A673 (cell line): ENCODE measurements at regions not wholly inside any gene's neighbourhood (a gene's known extent, or its start where the extent isn't known, plus 50 kb on each side); places are given as distances from the start of the nearest gene placed in this dataset.

Experiments used
- BruUV-seq: library from RNA; stranded (reverse); fragments of 400-500 nt; replicated peaks from 2 replicates; lab custom pipeline; 2021; lab: Mats Ljungman, UMichigan
- CTCF ChIA-PET: fragments of 300-600 bp; sonication (Branson Sonifier 250); formaldehyde crosslinking; loops from one replicate; lab custom pipeline; 2022; ENCODE audit warnings: antibody characterized with exemption; lab: Charles Lee
- POLR2A ChIA-PET: fragments of 300-600 bp; sonication (Branson Sonifier 250); formaldehyde crosslinking; loops from one replicate; lab custom pipeline; 2022; ENCODE audit warnings: antibody characterized with exemption; ENCODE audit not compliant: low non-redundant PET; lab: Charles Lee
- DNase-seq: peaks from one replicate; pipeline ENCODE4 v3.0.0-alpha.2; 2015; ENCODE audit warnings: low spot score
- H3K27ac ChIP-seq: fragments of 200-600 bp; sonication (generic); 2 replicates; pipeline ENCODE4 v1.5.1; 2016; ENCODE audit warnings: mixed run types, low read depth, mild to moderate bottlenecking, mixed read lengths, antibody characterized with exemption, low read length; ENCODE audit not compliant: poor library complexity, severe bottlenecking
- H3K27me3 ChIP-seq: fragments of 200-600 bp; sonication (generic); replicated peaks from 2 replicates; pipeline ENCODE4 v1.6.1; 2017; ENCODE audit warnings: mixed run types, low read depth, mild to moderate bottlenecking, mixed read lengths, antibody characterized with exemption, low read length; ENCODE audit not compliant: insufficient read depth, poor library complexity
- H3K36me3 ChIP-seq: fragments of 200-600 bp; sonication (generic); 2 replicates; pipeline ENCODE4 v1.6.1; 2016; ENCODE audit warnings: mixed run types, mild to moderate bottlenecking, mixed read lengths, antibody characterized with exemption, low read length; ENCODE audit not compliant: insufficient read depth, poor library complexity, severe bottlenecking
- H3K4me1 ChIP-seq: fragments of 200-600 bp; sonication (generic); 2 replicates; pipeline ENCODE4 v1.6.1; 2017; ENCODE audit warnings: mixed run types, mild to moderate bottlenecking, mixed read lengths, antibody characterized with exemption, low read length; ENCODE audit not compliant: insufficient read depth, poor library complexity, severe bottlenecking
- H3K4me3 ChIP-seq: fragments of 200-600 bp; sonication (generic); 2 replicates; pipeline ENCODE4 v1.5.1; 2016; ENCODE audit warnings: low read depth, mixed run types, mild to moderate bottlenecking, mixed read lengths, low read length; ENCODE audit not compliant: poor library complexity, severe bottlenecking
- H3K9me3 ChIP-seq: fragments of 200-600 bp; sonication (generic); 2 replicates; pipeline ENCODE4 v1.6.1; 2016; ENCODE audit warnings: mixed run types, low read depth, mild to moderate bottlenecking, mixed read lengths, antibody characterized with exemption, low read length; ENCODE audit not compliant: poor library complexity, severe bottlenecking
- EZH2 ChIP-seq: fragments of 200-600 bp; sonication (generic); IDR thresholded peaks from 2 replicates; pipeline ENCODE4 v1.6.1; 2017; ENCODE audit warnings: borderline replicate concordance, low read depth, mild to moderate bottlenecking, mixed read lengths, antibody characterized with exemption, low read length; ENCODE audit not compliant: poor library complexity, severe bottlenecking
- intact Hi-C: fragments of 100-400 bp; cut with micrococcal nuclease; formaldehyde crosslinking; loops from one replicate; pipeline ENCODE4 v1.10.0; 2022; ENCODE audit not compliant: unreplicated experiment
- TF ChIP-seq, protein P1 (sequence below): fragments of 300-800, 200-600 bp; sonication (generic); conservative IDR thresholded peaks from 2 replicates; pipeline ENCODE4 v1.5.1; 2017; ENCODE audit warnings: low read depth, mild to moderate bottlenecking, antibody characterized with exemption, low read length, moderate library complexity, mixed read lengths

DNA sequence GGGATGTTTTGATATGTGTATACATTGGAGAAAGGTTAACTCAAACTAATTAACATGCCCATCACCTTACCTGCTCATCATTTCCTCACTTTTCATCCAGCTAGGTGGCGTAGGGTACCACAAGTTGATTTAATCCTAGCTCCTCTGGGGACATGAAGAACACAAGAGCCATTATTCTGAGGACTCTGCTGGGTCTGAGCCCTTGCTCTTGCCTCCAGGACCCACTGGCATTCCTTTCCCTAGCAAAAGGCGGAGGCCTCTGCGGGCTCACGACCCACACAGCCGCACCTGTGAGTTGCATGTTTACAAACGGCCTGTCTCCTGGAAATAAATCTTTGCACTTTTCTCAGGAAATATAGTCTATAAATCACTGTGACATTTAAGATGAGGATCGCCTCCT is 871.9 kb downstream of the TBC1D22A start:
- TF ChIP-seq EZH2: no peak
- TF ChIP-seq, protein P1, sequence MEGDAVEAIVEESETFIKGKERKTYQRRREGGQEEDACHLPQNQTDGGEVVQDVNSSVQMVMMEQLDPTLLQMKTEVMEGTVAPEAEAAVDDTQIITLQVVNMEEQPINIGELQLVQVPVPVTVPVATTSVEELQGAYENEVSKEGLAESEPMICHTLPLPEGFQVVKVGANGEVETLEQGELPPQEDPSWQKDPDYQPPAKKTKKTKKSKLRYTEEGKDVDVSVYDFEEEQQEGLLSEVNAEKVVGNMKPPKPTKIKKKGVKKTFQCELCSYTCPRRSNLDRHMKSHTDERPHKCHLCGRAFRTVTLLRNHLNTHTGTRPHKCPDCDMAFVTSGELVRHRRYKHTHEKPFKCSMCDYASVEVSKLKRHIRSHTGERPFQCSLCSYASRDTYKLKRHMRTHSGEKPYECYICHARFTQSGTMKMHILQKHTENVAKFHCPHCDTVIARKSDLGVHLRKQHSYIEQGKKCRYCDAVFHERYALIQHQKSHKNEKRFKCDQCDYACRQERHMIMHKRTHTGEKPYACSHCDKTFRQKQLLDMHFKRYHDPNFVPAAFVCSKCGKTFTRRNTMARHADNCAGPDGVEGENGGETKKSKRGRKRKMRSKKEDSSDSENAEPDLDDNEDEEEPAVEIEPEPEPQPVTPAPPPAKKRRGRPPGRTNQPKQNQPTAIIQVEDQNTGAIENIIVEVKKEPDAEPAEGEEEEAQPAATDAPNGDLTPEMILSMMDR: no peak
- Histone ChIP-seq H3K27me3 (no peaks in the 10 kb centered on the region), H3K4me1 (no peaks in the 10 kb centered on the region), H3K36me3 (no peaks in the 10 kb centered on the region), H3K27ac (no peak overlapping the region), H3K9me3 (peaks cover 10% of the 10 kb centered on the region), H3K4me3 (no peak overlapping the region)
- no peak for DNase-seq
- ChIA-PET CTCF (no interaction called here), POLR2A (no interaction called here)
- no TSS peak for BruUV-seq
- intact Hi-C loops: no loop called here

- Histone ChIP-seq H3K9me3 (peaks cover 10% of the 10 kb centered on the region), H3K27ac (no peak overlapping the region), H3K27me3 (no peaks in the 10 kb centered on the region), H3K4me3 (no peak overlapping the region), H3K36me3 (no peaks in the 10 kb centered on the region), H3K4me1 (no peaks in the 10 kb centered on the region)
- POLR2A ChIA-PET: no interaction called here
- TF ChIP-seq, protein P1: no peak
- TF ChIP-seq EZH2: no peak
- CTCF ChIA-PET: no interaction called here
- no peak for DNase-seq
- no TSS peak for BruUV-seq
- intact Hi-C loops: no loop called here
These were observed 870.7 kb downstream of the TBC1D22A start for GRCh38 chr22:47633111-47633510.

- H3K4me3 ChIP-seq: no peak overlapping the region
- ChIA-PET CTCF (no interaction called here), POLR2A (no interaction called here)
- H3K27ac ChIP-seq: no peak overlapping the region
- H3K36me3 ChIP-seq: no peaks in the 10 kb centered on the region
- TF ChIP-seq EZH2: no peak
- TF ChIP-seq, protein P1: no peak
- no peak for DNase-seq
- intact Hi-C loops: no loop called here
- peaks cover 6% of the 10 kb centered on the region for H3K9me3 ChIP-seq
- H3K27me3 ChIP-seq: no peaks in the 10 kb centered on the region
- H3K4me1 ChIP-seq: no peaks in the 10 kb centered on the region
- BruUV-seq: no TSS peak
These were observed 870.3 kb downstream of the TBC1D22A start for GRCh38 chr22:47632701-47633100.
